DND-41 (cell line): ENCODE measurements at regions not wholly inside any gene's neighbourhood (a gene's known extent, or its start where the extent isn't known, plus 50 kb on each side); places are given as distances from the start of the nearest gene placed in this dataset.

Experiments
- ATAC-seq: fragments of 200-7000 bp; cut with Tn5 transposase; 3 replicates; pipeline ENCODE4 v1.9.1; 2021; ENCODE audit warnings: low read depth; ENCODE audit not compliant: insufficient read depth
- DNase-seq: peaks from one replicate; pipeline ENCODE4 v3.0.0-alpha.2; 2020
- H2AFZ ChIP-seq: 2 replicates; pipeline ENCODE4 v1.6.0; 2012; ENCODE audit warnings: low read depth, low read length
- H3K27ac ChIP-seq: 2 replicates; pipeline ENCODE4 v1.5.1; 2012; ENCODE audit warnings: low read length, inconsistent platforms
- H3K27me3 ChIP-seq: fragments of 200-600 bp; sonication (generic); 2 replicates; pipeline ENCODE4 v1.6.0; 2012; ENCODE audit warnings: low read length, mild to moderate bottlenecking, inconsistent platforms; ENCODE audit not compliant: insufficient read depth, poor library complexity
- H3K36me3 ChIP-seq: 2 replicates; pipeline ENCODE4 v1.5.1; 2012; ENCODE audit warnings: low read length, inconsistent platforms; ENCODE audit not compliant: insufficient read depth
- H3K4me1 ChIP-seq: 2 replicates; pipeline ENCODE4 v1.5.1; 2012; ENCODE audit warnings: mild to moderate bottlenecking, low read length; ENCODE audit not compliant: insufficient read depth
- H3K4me2 ChIP-seq: 2 replicates; pipeline ENCODE4 v1.6.0; 2012; ENCODE audit warnings: mild to moderate bottlenecking, moderate library complexity, low read length, inconsistent platforms; ENCODE audit not compliant: insufficient read depth
- H3K4me3 ChIP-seq, 2 experiments: fragments of 200-600 bp in 1 of 2; shearing (Covaris generic) in 1 of 2; 2 replicates each; pipeline ENCODE4 v1.5.1; 2012 to 2016; ENCODE audit warnings: inconsistent platforms in 2 of 2, low read length in 2 of 2, mild to moderate bottlenecking in 2 of 2, low read depth in 1 of 2, moderate library complexity in 1 of 2
- H3K79me2 ChIP-seq: 2 replicates; pipeline ENCODE4 v1.6.0; 2012; ENCODE audit warnings: low read length, inconsistent platforms; ENCODE audit not compliant: insufficient read depth
- H3K9ac ChIP-seq: 2 replicates; pipeline ENCODE4 v1.6.0; 2012; ENCODE audit warnings: low read depth, mild to moderate bottlenecking, inconsistent platforms, low read length, moderate library complexity
- H3K9me3 ChIP-seq: 2 replicates; pipeline ENCODE4 v1.5.1; 2012; ENCODE audit warnings: low read length, moderate library complexity, mild to moderate bottlenecking, inconsistent platforms; ENCODE audit not compliant: insufficient read depth, severe bottlenecking
- H4K20me1 ChIP-seq: 2 replicates; pipeline ENCODE4 v1.6.0; 2012; ENCODE audit warnings: low read length; ENCODE audit not compliant: insufficient read depth
- EZH2 ChIP-seq: IDR thresholded peaks from 3 replicates; pipeline ENCODE4 v1.6.1; 2012; ENCODE audit warnings: borderline replicate concordance, low read depth, mild to moderate bottlenecking, moderate library complexity, low read length, inconsistent platforms; ENCODE audit not compliant: severe bottlenecking
- TF ChIP-seq, protein P1 (sequence below): IDR thresholded peaks from 2 replicates; pipeline ENCODE4 v1.5.1; 2012; ENCODE audit warnings: borderline replicate concordance, low read length, moderate library complexity, mild to moderate bottlenecking; ENCODE audit not compliant: poor library complexity, severe bottlenecking; ENCODE audit errors: extremely low read depth

- Histone ChIP-seq H3K4me3 (no peak overlapping the region), H3K27ac (no peak overlapping the region), H3K9me3 (no peaks in the 10 kb centered on the region), H4K20me1 (no peaks in the 10 kb centered on the region), H3K9ac (no peak overlapping the region), H3K4me2 (no peak overlapping the region), H3K79me2 (no peaks in the 10 kb centered on the region), H3K4me1 (no peaks in the 10 kb centered on the region), H3K36me3 (no peaks in the 10 kb centered on the region), H3K27me3 (no peaks in the 10 kb centered on the region), H2AFZ (no peak overlapping the region)
- ATAC-seq (no peak), DNase-seq (no peak)
- TF ChIP-seq, protein P1, sequence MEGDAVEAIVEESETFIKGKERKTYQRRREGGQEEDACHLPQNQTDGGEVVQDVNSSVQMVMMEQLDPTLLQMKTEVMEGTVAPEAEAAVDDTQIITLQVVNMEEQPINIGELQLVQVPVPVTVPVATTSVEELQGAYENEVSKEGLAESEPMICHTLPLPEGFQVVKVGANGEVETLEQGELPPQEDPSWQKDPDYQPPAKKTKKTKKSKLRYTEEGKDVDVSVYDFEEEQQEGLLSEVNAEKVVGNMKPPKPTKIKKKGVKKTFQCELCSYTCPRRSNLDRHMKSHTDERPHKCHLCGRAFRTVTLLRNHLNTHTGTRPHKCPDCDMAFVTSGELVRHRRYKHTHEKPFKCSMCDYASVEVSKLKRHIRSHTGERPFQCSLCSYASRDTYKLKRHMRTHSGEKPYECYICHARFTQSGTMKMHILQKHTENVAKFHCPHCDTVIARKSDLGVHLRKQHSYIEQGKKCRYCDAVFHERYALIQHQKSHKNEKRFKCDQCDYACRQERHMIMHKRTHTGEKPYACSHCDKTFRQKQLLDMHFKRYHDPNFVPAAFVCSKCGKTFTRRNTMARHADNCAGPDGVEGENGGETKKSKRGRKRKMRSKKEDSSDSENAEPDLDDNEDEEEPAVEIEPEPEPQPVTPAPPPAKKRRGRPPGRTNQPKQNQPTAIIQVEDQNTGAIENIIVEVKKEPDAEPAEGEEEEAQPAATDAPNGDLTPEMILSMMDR: no peak
- no peak for TF ChIP-seq EZH2
These were observed 142.6 kb downstream of the OR2K2 start for GRCh38 chr9:111187376-111187775.

DNA sequence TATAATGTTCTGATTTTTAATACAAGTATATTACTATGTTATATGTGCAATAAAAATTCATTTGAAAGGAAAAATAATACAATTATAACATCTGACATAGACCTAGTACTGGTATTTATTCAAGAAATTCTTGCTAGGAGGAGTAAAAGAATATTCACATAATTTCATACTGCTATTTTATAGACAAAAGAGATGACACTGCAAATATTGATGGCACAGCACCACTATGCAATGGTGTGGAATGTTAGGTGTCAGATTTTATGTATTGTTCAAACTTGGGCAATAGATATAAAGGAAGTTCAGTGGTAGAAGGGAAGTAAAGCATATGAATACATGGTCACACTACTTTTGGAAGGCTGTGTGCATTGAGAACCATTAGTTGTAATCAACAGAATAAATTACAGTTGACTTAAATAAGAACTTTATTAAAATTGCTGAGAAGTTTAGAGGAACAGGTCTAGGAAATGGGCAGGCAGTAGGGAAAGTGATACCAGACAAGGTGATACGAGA lies 143.9 kb downstream of the OR2K2 start:
- Histone ChIP-seq H3K9ac (no peak overlapping the region), H3K9me3 (no peaks in the 10 kb centered on the region), H3K4me1 (no peaks in the 10 kb centered on the region), H3K36me3 (no peaks in the 10 kb centered on the region), H4K20me1 (no peaks in the 10 kb centered on the region), H3K27me3 (no peaks in the 10 kb centered on the region), H3K27ac (no peak overlapping the region), H3K4me3 (no peak overlapping the region), H2AFZ (no peak overlapping the region), H3K4me2 (no peak overlapping the region), H3K79me2 (no peaks in the 10 kb centered on the region)
- ATAC-seq (no peak), DNase-seq (no peak)
- TF ChIP-seq, protein P1: no peak
- TF ChIP-seq EZH2: no peak

GRCh38 chr9:111180811-111181210 lies 142.5 kb upstream of the LPAR1 start:
- Histone ChIP-seq H3K4me2 (no peak overlapping the region), H3K27ac (no peak overlapping the region), H3K79me2 (no peaks in the 10 kb centered on the region), H3K36me3 (no peaks in the 10 kb centered on the region), H3K9me3 (no peaks in the 10 kb centered on the region), H3K4me1 (no peaks in the 10 kb centered on the region), H3K4me3 (no peak overlapping the region), H3K9ac (no peak overlapping the region), H4K20me1 (no peaks in the 10 kb centered on the region), H3K27me3 (no peaks in the 10 kb centered on the region), H2AFZ (no peak overlapping the region)
- DNase-seq (no peak), ATAC-seq (no peak)
- TF ChIP-seq, protein P1: no peak
- TF ChIP-seq EZH2: no peak

GRCh38 chr9:111179577-111179976 lies 141.3 kb upstream of the LPAR1 start:
- ATAC-seq: no peak
- H3K9ac ChIP-seq: no peak overlapping the region
- H2AFZ ChIP-seq: no peak overlapping the region

More at GRCh38 chr9:111179577-111179976, 141.3 kb upstream of the LPAR1 start:
- H3K27me3 ChIP-seq: no peaks in the 10 kb centered on the region
- TF ChIP-seq EZH2: no peak
- no peak for DNase-seq
- H3K36me3 ChIP-seq: no peaks in the 10 kb centered on the region
- no peaks in the 10 kb centered on the region for H3K79me2 ChIP-seq
- H4K20me1 ChIP-seq: no peaks in the 10 kb centered on the region
- H3K4me1 ChIP-seq: no peaks in the 10 kb centered on the region
- no peaks in the 10 kb centered on the region for H3K9me3 ChIP-seq
- no peak overlapping the region for H3K4me2 ChIP-seq
- H3K27ac ChIP-seq: no peak overlapping the region
- no peak overlapping the region for H3K4me3 ChIP-seq
